GM12878 (cell line): ENCODE measurements at regions not wholly inside any gene's neighbourhood (a gene's known extent, or its start where the extent isn't known, plus 50 kb on each side); places are given as distances from the start of the nearest gene placed in this dataset.

Source experiments
- ATAC-seq: fragments of 200-7000 bp; cut with Tn5 transposase; 3 replicates; pipeline ENCODE4 v1.9.1; 2020; ENCODE audit warnings: mild to moderate bottlenecking, moderate library complexity
- BruUV-seq: library from RNA; stranded (reverse); fragments of 400-500 nt; replicated peaks from 2 replicates; lab custom pipeline; 2021; lab: Mats Ljungman, UMichigan
- CTCF ChIA-PET: fragments of 300-600 bp; sonication (Branson Sonifier 250); formaldehyde crosslinking; extraction: SDS; loops from one replicate; lab custom pipeline; 2021; ENCODE audit warnings: inconsistent platforms; lab: Yijun Ruan, JAX
- POLR2A ChIA-PET: fragments of 350-600 bp; formaldehyde crosslinking; extraction: SDS; loops from one replicate; lab custom pipeline; 2021; ENCODE audit warnings: inconsistent platforms; lab: Charles Lee
- RAD21 ChIA-PET: fragments of 300-600 bp; sonication (Branson Sonifier 250); formaldehyde crosslinking; loops from one replicate; lab custom pipeline; 2023; ENCODE audit warnings: antibody characterized with exemption; ENCODE audit not compliant: unreplicated experiment; lab: Charles Lee
- SMC1A ChIA-PET: fragments of 300-600 bp; sonication (Branson Sonifier 250); formaldehyde crosslinking; loops from one replicate; lab custom pipeline; 2023; ENCODE audit not compliant: unreplicated experiment, uncharacterized antibody; lab: Charles Lee
- DNase-seq: peaks from one replicate; pipeline ENCODE4 v3.0.0-alpha.2; 2011; ENCODE audit warnings: low read depth, low spot score
- FAIRE-seq: peaks from 3 replicates; lab custom pipeline; 2011; peaks lifted over from hg19 to GRCh38; lab: Jason Lieb, UNC
- H2AFZ ChIP-seq: 2 replicates; pipeline ENCODE4 v1.6.0; 2011; ENCODE audit warnings: low read depth, low read length, control low read depth; ENCODE audit not compliant: control insufficient read depth
- H3K27ac ChIP-seq: 2 replicates; pipeline ENCODE4 v1.5.1; 2011; ENCODE audit warnings: control low read depth; ENCODE audit not compliant: control insufficient read depth, insufficient read depth
- H3K27me3 ChIP-seq, 2 experiments: replicated peaks in 1 of 2; 2 replicates each; pipeline versions ENCODE4 v1.6.0 to v1.6.1; 2011; ENCODE audit warnings: low read length in 1 of 2; ENCODE audit not compliant: control insufficient read depth in 2 of 2, insufficient read depth in 2 of 2
- H3K36me3 ChIP-seq, 2 experiments: 2 replicates each; pipeline ENCODE4 v1.5.1; 2011; ENCODE audit warnings: low read length in 1 of 2; ENCODE audit not compliant: control insufficient read depth in 2 of 2, insufficient read depth in 2 of 2
- H3K4me1 ChIP-seq: 2 replicates; pipeline ENCODE4 v1.6.1; 2011; ENCODE audit warnings: mild to moderate bottlenecking, low read length, moderate library complexity, mixed read lengths; ENCODE audit not compliant: control insufficient read depth, insufficient read depth
- H3K4me2 ChIP-seq: 2 replicates; pipeline ENCODE4 v1.6.0; 2011; ENCODE audit warnings: control low read depth; ENCODE audit not compliant: control insufficient read depth, insufficient read depth
- H3K4me3 ChIP-seq: fragments of 200-600 bp; sonication (generic); 2 replicates; pipeline ENCODE4 v1.5.1; 2016
- H3K79me2 ChIP-seq: 2 replicates; pipeline ENCODE4 v1.6.0; 2011; ENCODE audit warnings: low read length; ENCODE audit not compliant: control insufficient read depth, insufficient read depth
- H3K9ac ChIP-seq: 2 replicates; pipeline ENCODE4 v1.8.0; 2011; ENCODE audit warnings: low read length, control low read depth, mixed read lengths; ENCODE audit not compliant: control insufficient read depth, insufficient read depth
- H3K9me3 ChIP-seq: replicated peaks from 3 replicates; pipeline ENCODE4 v1.5.1; 2011; ENCODE audit warnings: mild to moderate bottlenecking, low read length; ENCODE audit not compliant: control insufficient read depth, insufficient read depth
- H4K20me1 ChIP-seq: 2 replicates; pipeline ENCODE4 v1.6.0; 2011; ENCODE audit not compliant: control insufficient read depth, insufficient read depth
- BCL11A ChIP-seq: IDR thresholded peaks from 2 replicates; pipeline ENCODE4 v1.6.1; 2011; ENCODE audit warnings: low read depth, low read length
- CHD4 ChIP-seq: fragments of 200-600 bp; sonication (generic); IDR thresholded peaks from 2 replicates; pipeline ENCODE4 v1.6.1; 2016; ENCODE audit warnings: mild to moderate bottlenecking
- KDM1A ChIP-seq: fragments of 200-600 bp; sonication (generic); IDR thresholded peaks from 2 replicates; pipeline ENCODE4 v1.6.1; 2016; ENCODE audit warnings: borderline replicate concordance
- NRF1 ChIP-seq: conservative IDR thresholded peaks from 2 replicates; pipeline ENCODE4 v1.6.1; 2011; ENCODE audit warnings: mild to moderate bottlenecking, low read depth, low read length, improper control_type of control experiment
- RUNX3 ChIP-seq: IDR thresholded peaks from 2 replicates; pipeline ENCODE4 v1.6.1; 2012; ENCODE audit warnings: low read length, inconsistent platforms
- SPI1 ChIP-seq: IDR thresholded peaks from 2 replicates; pipeline ENCODE4 v1.6.1; 2011; ENCODE audit warnings: low read depth, mild to moderate bottlenecking, low read length, moderate library complexity, borderline replicate concordance; ENCODE audit not compliant: insufficient read depth
- ZBED1 ChIP-seq: IDR thresholded peaks from 2 replicates; pipeline ENCODE4 v1.6.1; 2016; ENCODE audit warnings: borderline replicate concordance
- WGBS: methylation state at CpG from one replicate; pipeline ENCODE4 v1.1.6; 2016; ENCODE audit warnings: low lambda C conversion rate; ENCODE audit not compliant: insufficient replicate concordance, insufficient coverage; ENCODE audit errors: missing lambda C conversion rate; 5-methylcytosine and 5-hydroxymethylcytosine counted together
- in situ Hi-C: fragments of 300-500 bp; cut with MboI; formaldehyde crosslinking; loops from 9 replicates; pipeline ENCODE4 v1.14.3; 2018; ENCODE audit warnings: mixed read lengths
- intact Hi-C: fragments of 100-400 bp; cut with micrococcal nuclease; formaldehyde crosslinking; loops from one replicate; pipeline ENCODE4 v1.14.2; 2022; ENCODE audit not compliant: unreplicated experiment
- TF ChIP-seq, protein P1 (sequence below): IDR thresholded peaks from 2 replicates; pipeline ENCODE4 v1.6.1; 2011; ENCODE audit warnings: borderline replicate concordance, low read depth, mild to moderate bottlenecking, moderate library complexity, mixed read lengths, low read length; ENCODE audit not compliant: insufficient read depth; ENCODE audit errors: extremely low read length

- TF ChIP-seq CHD4 (no peak), NRF1 (no peak), BCL11A (no peak)
- TF ChIP-seq, all 136 proteins: peak for 0
These were observed 326.0 kb downstream of the RAB38 start (continued) for GRCh38 chr11:87849216-87849615.

- Histone ChIP-seq H3K79me2 (no peaks in the 10 kb centered on the region), H3K36me3 (no peaks in the 10 kb centered on the region), H3K4me2 (no peak overlapping the region)
- in situ Hi-C loops = no loop called here
- 0% methylated on average over 1 of the region's 1 CpG for WGBS
- TF ChIP-seq ZBED1 = no peak
- TF ChIP-seq, protein P1, sequence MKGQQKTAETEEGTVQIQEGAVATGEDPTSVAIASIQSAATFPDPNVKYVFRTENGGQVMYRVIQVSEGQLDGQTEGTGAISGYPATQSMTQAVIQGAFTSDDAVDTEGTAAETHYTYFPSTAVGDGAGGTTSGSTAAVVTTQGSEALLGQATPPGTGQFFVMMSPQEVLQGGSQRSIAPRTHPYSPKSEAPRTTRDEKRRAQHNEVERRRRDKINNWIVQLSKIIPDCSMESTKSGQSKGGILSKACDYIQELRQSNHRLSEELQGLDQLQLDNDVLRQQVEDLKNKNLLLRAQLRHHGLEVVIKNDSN = no peak
- no peak for TF ChIP-seq KDM1A
- no peak for TF ChIP-seq SPI1
- TF ChIP-seq RUNX3 = no peak
- TF ChIP-seq, all 136 proteins: peak for 0
- Histone ChIP-seq H3K27ac (no peak overlapping the region), H3K9ac (no peak overlapping the region), H2AFZ (no peak overlapping the region), H3K4me3 (no peak overlapping the region), H4K20me1 (no peaks in the 10 kb centered on the region), H3K27me3 (no peaks in the 10 kb centered on the region), H3K4me1 (no peaks in the 10 kb centered on the region), H3K9me3 (no peaks in the 10 kb centered on the region)
- POLR2A ChIA-PET = no interaction called here
- RAD21 ChIA-PET = no interaction called here
- intact Hi-C loops = no loop called here
- ATAC-seq (no peak), FAIRE-seq (no peak), DNase-seq (no peak)
- no TSS peak for BruUV-seq
- CTCF ChIA-PET = no interaction called here
- SMC1A ChIA-PET = interaction anchor here (1.4 kb wide), 1 partner anchor 27 kb away, joined by 3 read pairs; no protein-coding TSS in a partner anchor
These were observed 334.5 kb downstream of the RAB38 start for GRCh38 chr11:87840786-87841185.
